Testis (tissue), 2 donors: ENCODE measurements at regions not wholly inside any gene's neighbourhood (a gene's known extent, or its start where the extent isn't known, plus 50 kb on each side); places are given as distances from the start of the nearest gene placed in this dataset.

Source experiments
- DNase-seq: peaks from one replicate; pipeline ENCODE4 v3.0.0-alpha.2; 2019
- H3K27ac ChIP-seq, 2 donors: fragments of 200-600 bp; sonication (generic); one replicate each; pipeline ENCODE4 v1.5.1; 2019
- H3K27me3 ChIP-seq: fragments of 200-600 bp; sonication (generic); one replicate; pipeline ENCODE4 v1.5.1; 2019
- H3K36me3 ChIP-seq: fragments of 200-600 bp; sonication (generic); one replicate; pipeline ENCODE4 v1.5.1; 2017; ENCODE audit warnings: low read depth; ENCODE audit errors: missing control alignments
- H3K4me1 ChIP-seq: fragments of 200-600 bp; sonication (generic); one replicate; pipeline ENCODE4 v1.5.1; 2019
- H3K4me3 ChIP-seq, 2 donors: fragments of 200-600 bp; sonication (generic); one replicate each; pipeline ENCODE4 v1.5.1; 2017 to 2019
- H3K9me3 ChIP-seq: fragments of 200-600 bp; sonication (generic); one replicate; pipeline ENCODE4 v1.5.1; 2017
- POLR2A ChIP-seq: fragments of 450-650 bp; IDR thresholded peaks from one replicate; pipeline ENCODE4 v1.6.1; 2017; ENCODE audit warnings: antibody characterized with exemption, mild to moderate bottlenecking, moderate library complexity
- WGBS, 2 donors: methylation state at CpG; one replicate each; pipeline ENCODE4 v1.1.5; 2018; 5-methylcytosine and 5-hydroxymethylcytosine counted together
- intact Hi-C: fragments of 100-400 bp; cut with DNase I; formaldehyde crosslinking; loops from one replicate; pipeline ENCODE4 v1.15.1; 2023; ENCODE audit warnings: low total_unique reads
- TF ChIP-seq, protein P1 (sequence below), 3 experiments: fragments of 450-650 bp in 2 of 3; fragments of 200-600 bp in 1 of 3; sonication (generic) in 1 of 3; IDR thresholded peaks; one replicate each; pipeline ENCODE4 v1.5.1; 2016 to 2019; ENCODE audit warnings: antibody characterized with exemption in 3 of 3, mild to moderate bottlenecking in 2 of 3, moderate library complexity in 1 of 3

DNA sequence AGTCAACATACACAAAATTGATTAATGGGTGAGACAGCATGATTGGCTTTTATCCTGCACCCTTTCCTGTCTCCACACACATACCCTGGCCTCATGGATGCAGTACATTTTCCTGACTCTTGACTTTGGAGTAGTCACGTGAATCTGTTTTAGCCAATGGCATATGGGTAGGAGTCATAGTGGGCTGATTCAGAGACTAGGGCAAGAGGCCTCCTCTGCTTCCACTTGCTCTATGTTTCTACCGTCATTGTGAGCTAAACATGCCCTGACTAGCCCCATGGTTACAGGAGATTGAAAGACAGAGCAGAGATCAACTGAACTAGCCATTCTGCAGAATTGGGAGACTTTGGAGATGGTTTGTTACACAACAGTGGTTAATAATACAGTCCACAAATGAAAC lies 850.0 kb downstream of the DHX35 start:
- Histone ChIP-seq H3K4me1 (no peaks in the 10 kb centered on the region), H3K27ac (no peak overlapping the region), H3K36me3 (no peaks in the 10 kb centered on the region), H3K9me3 (no peaks in the 10 kb centered on the region), H3K4me3 (no peak overlapping the region), H3K27me3 (no peaks in the 10 kb centered on the region)
- intact Hi-C loops, result no loop called here
- no peak for TF ChIP-seq POLR2A
- TF ChIP-seq, protein P1, sequence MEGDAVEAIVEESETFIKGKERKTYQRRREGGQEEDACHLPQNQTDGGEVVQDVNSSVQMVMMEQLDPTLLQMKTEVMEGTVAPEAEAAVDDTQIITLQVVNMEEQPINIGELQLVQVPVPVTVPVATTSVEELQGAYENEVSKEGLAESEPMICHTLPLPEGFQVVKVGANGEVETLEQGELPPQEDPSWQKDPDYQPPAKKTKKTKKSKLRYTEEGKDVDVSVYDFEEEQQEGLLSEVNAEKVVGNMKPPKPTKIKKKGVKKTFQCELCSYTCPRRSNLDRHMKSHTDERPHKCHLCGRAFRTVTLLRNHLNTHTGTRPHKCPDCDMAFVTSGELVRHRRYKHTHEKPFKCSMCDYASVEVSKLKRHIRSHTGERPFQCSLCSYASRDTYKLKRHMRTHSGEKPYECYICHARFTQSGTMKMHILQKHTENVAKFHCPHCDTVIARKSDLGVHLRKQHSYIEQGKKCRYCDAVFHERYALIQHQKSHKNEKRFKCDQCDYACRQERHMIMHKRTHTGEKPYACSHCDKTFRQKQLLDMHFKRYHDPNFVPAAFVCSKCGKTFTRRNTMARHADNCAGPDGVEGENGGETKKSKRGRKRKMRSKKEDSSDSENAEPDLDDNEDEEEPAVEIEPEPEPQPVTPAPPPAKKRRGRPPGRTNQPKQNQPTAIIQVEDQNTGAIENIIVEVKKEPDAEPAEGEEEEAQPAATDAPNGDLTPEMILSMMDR (IDR thresholded peaks at IDR 0.05), result no peak
- no peak for DNase-seq
- 89 to 100% methylated on average over 2 of the region's 2 CpGs for WGBS, 2 donors

DNA sequence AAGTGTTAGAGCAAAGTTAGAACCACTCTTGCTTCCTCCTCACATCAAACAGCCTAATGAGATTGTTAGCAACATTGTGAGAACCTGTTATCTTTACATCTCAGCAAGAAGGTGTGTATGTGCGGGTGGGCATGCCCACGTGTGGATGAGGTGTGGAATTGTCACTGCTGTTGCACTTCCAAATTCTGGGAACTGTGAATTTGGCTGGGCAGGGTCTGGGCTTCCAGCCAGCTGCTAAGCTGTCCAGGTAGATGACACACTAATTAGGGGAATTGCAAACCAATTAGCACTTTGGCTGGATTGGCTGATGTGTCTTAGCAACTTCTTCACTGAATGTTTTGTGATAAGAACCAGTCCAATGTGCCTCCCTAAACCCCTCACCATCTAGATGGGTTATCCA lies 848.2 kb downstream of the DHX35 start:
- no peak for TF ChIP-seq POLR2A
- TF ChIP-seq, protein P1 (IDR thresholded peaks at IDR 0.05), result no peak
- Histone ChIP-seq H3K9me3 (no peaks in the 10 kb centered on the region), H3K4me3 (no peak overlapping the region), H3K4me1 (no peaks in the 10 kb centered on the region), H3K36me3 (no peaks in the 10 kb centered on the region), H3K27ac (no peak overlapping the region), H3K27me3 (no peaks in the 10 kb centered on the region)
- intact Hi-C loops, result no loop called here
- DNase-seq, result no peak
- 64 to 76% methylated on average over 2 of the region's 2 CpGs for WGBS, 2 donors

DNA sequence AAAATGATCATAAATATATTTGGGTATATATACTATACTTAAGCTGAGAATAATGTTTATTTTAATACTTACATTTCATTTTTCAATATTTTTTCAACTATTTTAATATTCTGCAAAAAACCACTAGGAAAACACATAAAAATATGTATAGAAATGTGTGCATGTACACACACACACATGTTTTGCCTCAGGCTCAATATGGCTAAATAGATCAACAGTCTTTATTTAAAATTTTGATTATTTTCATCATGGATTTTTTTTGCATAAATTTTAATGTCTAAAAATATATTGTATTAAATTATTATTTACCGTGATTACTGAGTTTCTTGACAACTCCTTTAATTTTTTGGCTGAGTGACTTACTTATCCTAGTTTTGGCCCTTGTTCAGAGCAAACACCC lies 846.5 kb downstream of the DHX35 start:
- DNase-seq, result no peak
- Histone ChIP-seq H3K36me3 (no peaks in the 10 kb centered on the region), H3K4me3 (no peak overlapping the region), H3K27me3 (no peaks in the 10 kb centered on the region), H3K27ac (no peak overlapping the region), H3K4me1 (no peaks in the 10 kb centered on the region), H3K9me3 (no peaks in the 10 kb centered on the region)
- 83 to 87% methylated on average over 1 of the region's 1 CpG for WGBS, 2 donors
- TF ChIP-seq, protein P1 (IDR thresholded peaks at IDR 0.05), result no peak
- TF ChIP-seq POLR2A, result no peak
- intact Hi-C loops, result no loop called here

DNA sequence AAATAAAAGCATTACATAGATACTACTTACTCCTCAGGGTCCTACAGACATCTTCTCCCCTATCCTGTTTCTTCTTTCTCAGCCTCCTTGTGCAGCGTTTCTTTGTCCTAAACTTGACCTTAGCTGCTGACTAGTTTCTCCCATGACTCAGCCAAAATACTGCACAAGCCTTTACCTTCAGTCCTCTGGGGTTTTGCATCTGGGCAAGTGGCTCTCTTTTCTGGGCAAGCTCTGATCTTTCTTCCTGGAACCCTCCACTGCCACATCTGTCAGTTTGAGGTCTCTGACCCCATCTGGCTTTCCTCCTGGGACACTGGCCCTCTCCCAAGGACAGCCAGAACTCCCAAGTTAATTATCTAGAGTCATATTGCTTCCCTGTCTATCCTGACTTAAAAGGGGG lies 838.4 kb downstream of the DHX35 start:
- no peaks in the 10 kb centered on the region for H3K9me3 ChIP-seq
- no peak overlapping the region for H3K27ac ChIP-seq

DNA sequence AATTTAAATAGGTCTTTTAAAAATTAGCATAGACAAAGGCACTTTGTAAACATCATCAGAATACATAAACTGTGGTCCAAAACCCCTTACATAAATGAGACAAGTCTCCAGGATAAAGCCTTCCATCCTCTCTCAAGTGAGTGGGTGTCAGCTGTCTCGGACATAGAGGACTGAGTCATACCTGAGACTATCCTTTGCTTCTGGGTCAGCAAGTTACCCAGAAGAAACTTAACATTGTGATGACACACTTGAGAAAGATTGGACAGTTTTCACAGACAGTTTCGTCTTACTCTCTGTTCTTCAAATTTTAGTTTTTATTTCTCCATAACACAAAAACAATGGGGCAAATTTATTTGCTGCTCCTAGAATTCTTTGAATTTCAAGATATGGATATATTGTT lies 838.0 kb downstream of the DHX35 start:
- H3K4me3 ChIP-seq, result no peak overlapping the region
- H3K4me1 ChIP-seq, result no peaks in the 10 kb centered on the region
- H3K27ac ChIP-seq, result peak overlapping the region in 1 of 2 donors; percentile 16
- no peak for TF ChIP-seq POLR2A
- TF ChIP-seq, protein P1 (IDR thresholded peaks at IDR 0.05), result no peak
- intact Hi-C loops, result no loop called here
- H3K36me3 ChIP-seq, result no peaks in the 10 kb centered on the region
- H3K27me3 ChIP-seq, result no peaks in the 10 kb centered on the region
- 40 to 50% methylated on average over 2 of the region's 2 CpGs for WGBS, 2 donors
- no peak for DNase-seq
- H3K9me3 ChIP-seq, result no peaks in the 10 kb centered on the region

More for the DNA sequence above, 838.4 kb downstream of the DHX35 start:
- Histone ChIP-seq H3K4me3 (no peak overlapping the region), H3K4me1 (no peaks in the 10 kb centered on the region), H3K27me3 (no peaks in the 10 kb centered on the region), H3K36me3 (no peaks in the 10 kb centered on the region)
- intact Hi-C loops, result no loop called here
- 9 to 23% methylated on average over 1 of the region's 1 CpG for WGBS, 2 donors
- TF ChIP-seq, protein P1 (IDR thresholded peaks at IDR 0.05), result no peak
- TF ChIP-seq POLR2A, result no peak
- no peak for DNase-seq
